Lung (tissue), 11 donors: ENCODE measurements at regions not wholly inside any gene's neighbourhood (a gene's known extent, or its start where the extent isn't known, plus 50 kb on each side); places are given as distances from the start of the nearest gene placed in this dataset.

Experiments used
- ATAC-seq: fragments of 200-7000 bp; cut with Tn5 transposase; one replicate; pipeline ENCODE4 v1.9.1; 2020; ENCODE audit warnings: moderate number of reproducible peaks; ENCODE audit not compliant: insufficient read depth, low FRiP score
- DNase-seq, 3 donors: peaks; one replicate each; pipeline ENCODE4 v3.0.0-alpha.2; 2013 to 2017
- H3K27ac ChIP-seq, 2 donors: one replicate each; pipeline ENCODE4 v1.5.1; 2013; ENCODE audit warnings: mild to moderate bottlenecking in 2 of 2, moderate library complexity in 2 of 2, control low read depth in 1 of 2, inconsistent platforms in 1 of 2, low read depth in 1 of 2, low read length in 1 of 2
- H3K27me3 ChIP-seq, 3 donors: one replicate each; pipeline ENCODE4 v1.5.1; 2013; ENCODE audit warnings: low read length in 2 of 3; ENCODE audit not compliant: control insufficient read depth in 3 of 3, insufficient read depth in 3 of 3
- H3K36me3 ChIP-seq, 4 donors: one replicate each; pipeline ENCODE4 v1.5.1; 2013; ENCODE audit warnings: low read length in 4 of 4, mild to moderate bottlenecking in 1 of 4, moderate library complexity in 1 of 4; ENCODE audit not compliant: control insufficient read depth in 4 of 4, insufficient read depth in 4 of 4
- H3K4me1 ChIP-seq, 5 donors: one replicate each; pipeline ENCODE4 v1.5.1; 2013; ENCODE audit warnings: low read length in 5 of 5, mild to moderate bottlenecking in 2 of 5, moderate library complexity in 1 of 5; ENCODE audit not compliant: control insufficient read depth in 5 of 5, insufficient read depth in 5 of 5
- H3K4me3 ChIP-seq: one replicate; pipeline ENCODE4 v1.5.1; 2013; ENCODE audit warnings: mild to moderate bottlenecking, control low read depth, moderate library complexity
- H3K9ac ChIP-seq, 2 donors: one replicate each; pipeline ENCODE4 v1.5.1; 2013; ENCODE audit warnings: low read length in 2 of 2, control low read depth in 1 of 2; ENCODE audit not compliant: insufficient read depth in 1 of 2
- H3K9me3 ChIP-seq, 4 donors: one replicate each; pipeline ENCODE4 v1.5.1; 2013; ENCODE audit warnings: low read length in 3 of 4, mild to moderate bottlenecking in 1 of 4, moderate library complexity in 1 of 4; ENCODE audit not compliant: control insufficient read depth in 4 of 4, insufficient read depth in 3 of 4
- CTCF ChIP-seq: IDR thresholded peaks from 2 replicates; pipeline ENCODE4 v1.5.1; 2012; ENCODE audit warnings: mild to moderate bottlenecking; ENCODE audit errors: control extremely low read depth, extremely low read depth
- WGBS, 2 donors: extraction: QIAGEN DNeasy Blood & Tissue Kit; methylation state at CpG; one replicate each; pipeline ENCODE4 v1.1.7; 2013; 5-methylcytosine and 5-hydroxymethylcytosine counted together
- donor health status: control.
- donor health status: control.
- donor health status: Bipolar disorder and iron deficiency.
- donor health status: healthy.
- donor health status: DM: yes; HTN: yes; CAD: no.

- H3K9me3 ChIP-seq, result peaks cover 0 to 6% (median 1%) of the 10 kb centered on the region in 4 donors
- no peaks in the 10 kb centered on the region for H3K27me3 ChIP-seq
- no peak overlapping the region for H3K27ac ChIP-seq
- no peaks in the 10 kb centered on the region for H3K4me1 ChIP-seq
- TF ChIP-seq CTCF, result no peak
- no peak overlapping the region for H3K4me3 ChIP-seq
- ATAC-seq (no peak), DNase-seq (no peak)
- WGBS, 2 donors, result 56 to 90% methylated on average over 3 of the region's 3 CpGs
- no peaks in the 10 kb centered on the region for H3K36me3 ChIP-seq
- H3K9ac ChIP-seq, result no peak overlapping the region
These were observed 777.7 kb downstream of the GBE1 start for GRCh38 chr3:80983753-80984152.

- no peaks in the 10 kb centered on the region for H3K4me1 ChIP-seq
- H3K4me3 ChIP-seq, result no peak overlapping the region
- WGBS, 2 donors, result 66 to 70% methylated on average over 4 of the region's 4 CpGs
- no peak overlapping the region for H3K27ac ChIP-seq
- ATAC-seq (no peak), DNase-seq (no peak)
- H3K9me3 ChIP-seq, result peaks cover 0 to 6% (median 1%) of the 10 kb centered on the region in 4 donors
- no peaks in the 10 kb centered on the region for H3K27me3 ChIP-seq
- H3K36me3 ChIP-seq, result no peaks in the 10 kb centered on the region
- TF ChIP-seq CTCF, result no peak
- H3K9ac ChIP-seq, result no peak overlapping the region
These were observed 783.1 kb downstream of the GBE1 start for GRCh38 chr3:80978216-80978969.

DNA sequence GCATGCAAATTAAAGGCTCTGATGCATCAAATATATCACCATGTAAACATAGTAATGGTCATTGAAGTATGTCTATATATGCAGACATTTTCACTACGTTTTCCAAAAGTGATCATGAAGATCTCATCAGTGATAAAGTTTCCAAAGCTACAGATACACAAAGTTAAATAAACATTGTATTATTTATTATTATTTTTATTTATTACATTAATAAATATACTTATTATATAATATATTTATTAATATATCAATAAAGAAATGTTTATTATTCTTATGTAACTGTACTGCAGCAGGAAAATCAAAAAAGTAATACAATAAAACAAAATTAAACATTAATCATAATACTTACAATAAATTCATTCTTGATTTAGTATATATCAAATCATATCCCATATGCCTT is 791.2 kb downstream of the GBE1 start:
- no peaks in the 10 kb centered on the region for H3K27me3 ChIP-seq
- 73 to 80% methylated on average over 1 of the region's 1 CpG for WGBS, 2 donors
- no peak for ATAC-seq
- H3K9me3 ChIP-seq, result peaks cover 0 to 5% (median 0%) of the 10 kb centered on the region in 4 donors
- no peak for TF ChIP-seq CTCF
- DNase-seq, result no peak
- H3K27ac ChIP-seq, result no peak overlapping the region
- H3K36me3 ChIP-seq, result no peaks in the 10 kb centered on the region
- no peak overlapping the region for H3K9ac ChIP-seq
- H3K4me1 ChIP-seq, result no peaks in the 10 kb centered on the region
- H3K4me3 ChIP-seq, result no peak overlapping the region

- H3K9me3 ChIP-seq, result peaks cover 0 to 2% (median 0%) of the 10 kb centered on the region in 4 donors
- no peak for DNase-seq
- H3K4me3 ChIP-seq, result no peak overlapping the region
- ATAC-seq, result no peak
- no peak for TF ChIP-seq CTCF
- no peaks in the 10 kb centered on the region for H3K27me3 ChIP-seq
- WGBS, 2 donors, result 94 to 96% methylated on average over 1 of the region's 1 CpG
- no peaks in the 10 kb centered on the region for H3K4me1 ChIP-seq
- no peaks in the 10 kb centered on the region for H3K36me3 ChIP-seq
- H3K27ac ChIP-seq, result no peak overlapping the region
- no peak overlapping the region for H3K9ac ChIP-seq
These were observed 831.9 kb downstream of the GBE1 start for GRCh38 chr3:80929576-80929975.
